GM12892 (cell line): ENCODE measurements at regions not wholly inside any gene's neighbourhood (a gene's known extent, or its start where the extent isn't known, plus 50 kb on each side); places are given as distances from the start of the nearest gene placed in this dataset.

Source experiments
- POLR2A ChIP-seq: IDR thresholded peaks from 2 replicates; pipeline ENCODE4 v1.6.1; 2011; ENCODE audit warnings: low read depth, low read length, control low read depth
- POLR2AphosphoS5 ChIP-seq: IDR thresholded peaks from 2 replicates; pipeline ENCODE4 v1.6.1; 2011; ENCODE audit warnings: low read depth, low read length, control low read depth
- TAF1 ChIP-seq: IDR thresholded peaks from 2 replicates; pipeline ENCODE4 v1.6.1; 2011; ENCODE audit warnings: low read depth, mild to moderate bottlenecking, control low read depth, low read length, borderline replicate concordance

- no peak for TF ChIP-seq POLR2A
- TF ChIP-seq POLR2AphosphoS5 = no peak
- no peak for TF ChIP-seq TAF1
Measured at GRCh38 chrX:25158635-25159034, 142.9 kb upstream of the ARX start.
